PC-9 (cell line): ENCODE measurements at regions not wholly inside any gene's neighbourhood (a gene's known extent, or its start where the extent isn't known, plus 50 kb on each side); places are given as distances from the start of the nearest gene placed in this dataset.

Experiments used
- CTCF ChIP-seq: fragments of 200-600 bp; sonication (generic); conservative IDR thresholded peaks from 2 replicates; pipeline ENCODE4 v1.6.1; 2017; ENCODE audit warnings: mixed run types, antibody characterized with exemption, mild to moderate bottlenecking, moderate library complexity
- EZH2 ChIP-seq: fragments of 200-600 bp; sonication (generic); IDR thresholded peaks from 2 replicates; pipeline ENCODE4 v1.8.0; 2017; ENCODE audit warnings: antibody characterized with exemption, low read depth

- TF ChIP-seq CTCF = no peak
- no peak for TF ChIP-seq EZH2
Observed at GRCh38 chr18:40904295-40904694, 1050.7 kb upstream of the PIK3C3 start.
